GM18870 (cell line): ENCODE measurements at regions not wholly inside any gene's neighbourhood (a gene's known extent, or its start where the extent isn't known, plus 50 kb on each side); places are given as distances from the start of the nearest gene placed in this dataset.
"Not testable (repeated sequence)": the region's sequence is repeated elsewhere in the genome, so short reads cannot be mapped to it uniquely, and the experiment has no call there.

Source experiments
- ATAC-seq: cut with Tn5 transposase; IDR thresholded peaks from one replicate; pipeline ENCODE4 v1.9.1; 2021; ENCODE audit warnings: moderate library complexity; ENCODE audit not compliant: unreplicated experiment

DNA sequence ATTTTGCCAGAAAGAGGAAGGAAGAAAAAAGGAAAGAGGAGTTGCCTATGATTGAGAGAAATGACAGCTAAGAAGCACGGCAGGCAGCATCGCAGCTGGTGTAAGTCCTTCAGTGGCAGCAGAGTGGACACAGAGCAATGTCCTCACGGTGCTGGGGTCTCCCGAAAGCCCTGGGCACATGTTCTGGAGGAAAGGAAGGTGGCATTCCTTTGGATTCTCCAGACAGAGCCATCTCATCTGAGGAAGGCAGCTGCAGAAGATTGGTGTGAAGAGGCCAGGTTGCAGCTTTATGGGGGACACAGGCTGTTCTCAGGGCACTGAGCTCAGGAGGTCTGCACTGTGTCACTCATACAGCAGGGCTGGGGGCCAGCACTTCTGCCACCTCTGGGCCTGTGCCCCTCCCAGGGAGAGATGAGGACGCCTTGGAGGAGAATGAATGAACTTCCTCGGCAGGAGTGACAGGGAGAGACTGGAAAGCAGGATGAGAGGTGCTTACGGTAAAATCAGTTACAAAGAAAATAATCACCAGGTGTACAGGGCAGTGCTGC is 252.0 kb upstream of the MYT1L start:
- no peak for ATAC-seq

DNA sequence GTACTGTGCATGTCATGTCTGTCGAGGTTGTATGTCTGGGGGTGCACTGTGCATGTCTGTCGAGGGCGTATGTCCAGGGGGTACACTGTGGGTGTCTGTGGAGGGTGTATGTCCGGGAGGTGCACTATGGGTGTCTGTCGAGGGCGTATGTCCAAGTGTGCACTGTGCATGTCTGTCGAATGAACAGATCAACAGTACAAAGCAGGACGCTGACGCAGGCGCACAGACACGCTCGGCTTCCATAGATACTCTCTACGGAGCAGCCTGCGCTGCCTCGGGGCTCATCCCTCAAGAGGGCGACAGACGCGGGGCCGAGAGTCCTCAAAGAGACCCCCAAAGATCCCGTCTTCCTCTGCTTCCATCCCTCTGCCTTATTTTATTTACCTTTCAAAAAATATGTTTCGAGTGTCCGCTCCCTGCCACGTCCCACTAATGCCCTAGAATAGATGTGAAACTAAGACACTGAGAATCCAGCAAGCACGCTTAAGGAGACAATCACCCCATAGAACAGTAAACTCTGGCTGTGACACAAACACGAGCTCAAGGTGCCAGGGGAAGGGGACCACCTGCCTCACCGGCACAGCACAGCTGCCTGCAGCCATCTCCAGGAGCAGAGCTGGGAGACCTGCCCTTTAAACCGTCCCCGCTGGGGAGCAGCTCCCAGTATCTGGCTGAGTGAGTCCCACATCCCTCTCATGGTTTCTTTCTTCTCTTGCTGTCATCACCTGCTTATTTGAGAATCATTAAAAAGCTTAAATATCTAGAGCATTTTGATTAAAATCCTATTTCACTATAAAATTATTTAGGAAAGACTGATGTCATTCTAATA is 250.5 kb upstream of the MYT1L start:
- ATAC-seq = no peak

DNA sequence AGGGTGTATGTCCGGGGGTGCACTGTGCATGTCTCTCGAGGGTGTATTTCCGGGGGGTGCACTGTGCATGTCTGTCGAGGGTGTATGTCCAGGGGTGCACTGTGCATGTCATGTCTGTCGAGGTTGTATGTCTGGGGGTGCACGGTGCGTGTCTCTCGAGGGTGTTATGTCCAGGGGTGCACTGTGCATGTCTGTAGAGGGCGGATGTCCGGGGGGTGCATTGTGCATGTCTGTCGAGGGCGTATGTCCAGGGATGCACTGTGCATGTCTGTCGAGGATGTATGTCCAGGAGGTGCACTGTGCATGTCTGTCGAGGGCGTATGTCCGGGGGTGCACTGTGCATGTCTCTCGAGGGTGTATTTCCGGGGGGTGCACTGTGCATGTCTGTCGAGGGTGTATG is 249.8 kb upstream of the MYT1L start:
- ATAC-seq = not testable (repeated sequence)

DNA sequence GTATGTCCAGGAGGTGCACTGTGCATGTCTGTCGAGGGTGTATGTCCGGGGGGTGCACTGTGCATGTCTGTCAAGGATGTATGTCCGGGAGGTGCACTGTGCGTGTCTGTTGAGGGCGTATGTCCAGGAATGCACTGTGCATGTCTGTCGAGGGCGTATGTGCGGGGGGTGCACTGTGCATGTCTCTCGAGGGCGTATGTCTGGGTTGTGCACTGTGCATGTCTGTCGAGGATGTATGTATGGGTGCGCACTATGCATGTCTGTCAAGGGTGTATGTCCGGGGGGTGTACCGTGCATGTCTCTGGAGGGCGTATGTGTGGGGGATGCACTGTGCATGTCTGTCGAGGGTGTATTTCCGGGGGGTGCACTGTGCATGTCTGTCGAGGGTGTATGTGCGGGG is 249.3 kb upstream of the MYT1L start:
- ATAC-seq = no peak

DNA sequence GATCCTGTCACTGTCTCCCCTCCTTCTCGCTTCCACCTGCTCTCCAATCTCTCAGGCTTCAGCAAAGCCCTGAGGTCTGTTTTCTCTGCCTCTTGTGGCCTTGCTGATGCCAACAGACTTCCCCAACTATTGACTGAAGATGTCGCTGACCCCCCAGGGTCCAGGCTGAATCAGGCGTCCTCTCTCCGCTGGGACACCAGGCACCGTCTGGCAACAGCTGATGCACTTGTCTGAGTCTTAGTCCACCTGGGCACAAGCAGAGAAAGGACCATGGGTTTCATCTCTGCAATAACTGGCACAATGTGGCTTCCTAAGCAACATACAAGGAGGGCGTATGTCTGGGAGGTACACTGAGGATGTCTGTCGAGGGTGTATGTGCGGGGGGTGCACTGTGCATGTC is 248.7 kb upstream of the MYT1L start:
- no peak for ATAC-seq

DNA sequence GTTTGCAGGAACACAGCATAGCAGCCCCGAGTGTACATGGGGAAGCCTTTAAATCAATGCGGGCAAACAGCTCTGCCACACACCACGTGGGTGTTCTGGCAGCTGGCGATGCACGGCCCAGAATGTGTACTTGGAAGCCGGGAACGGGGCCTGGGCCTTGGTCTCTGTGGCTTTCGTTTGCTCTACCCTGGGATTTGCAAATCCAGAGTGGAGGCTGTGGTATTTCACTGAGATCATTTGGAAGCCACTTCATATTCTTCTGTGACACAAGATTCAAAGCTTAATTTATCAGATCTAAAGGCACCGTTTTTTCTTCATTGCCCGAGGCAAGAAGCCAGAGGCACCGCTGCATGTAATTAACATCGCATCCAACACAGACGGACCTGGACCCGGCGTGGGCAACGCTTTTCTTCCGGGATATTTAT is 246.3 kb upstream of the MYT1L start:
- ATAC-seq = no peak

DNA sequence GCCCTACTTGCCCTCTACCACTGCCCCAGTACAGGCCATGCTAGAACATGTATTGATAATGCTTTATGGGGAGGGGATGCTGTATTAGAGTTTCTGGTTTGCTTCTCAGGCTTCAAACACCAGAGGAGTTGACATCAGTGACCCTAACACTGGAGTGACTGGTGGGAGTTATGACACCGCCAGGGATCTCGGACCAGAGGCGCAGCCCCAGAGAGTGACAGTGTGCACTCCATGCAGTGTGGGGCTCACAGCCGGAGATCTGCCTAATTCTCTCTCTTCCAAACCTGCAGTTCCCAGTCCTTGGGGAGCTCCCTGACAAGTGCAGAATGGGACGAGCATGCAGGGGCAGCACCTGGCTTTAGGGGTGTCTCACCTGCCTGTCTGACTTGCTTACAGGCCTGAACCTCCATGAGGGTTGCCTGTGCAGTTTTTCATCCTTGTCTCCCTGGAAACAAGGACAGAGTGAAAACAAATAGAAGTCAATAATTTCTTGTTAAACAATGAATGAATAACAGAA is 244.9 kb upstream of the MYT1L start:
- ATAC-seq = no peak

DNA sequence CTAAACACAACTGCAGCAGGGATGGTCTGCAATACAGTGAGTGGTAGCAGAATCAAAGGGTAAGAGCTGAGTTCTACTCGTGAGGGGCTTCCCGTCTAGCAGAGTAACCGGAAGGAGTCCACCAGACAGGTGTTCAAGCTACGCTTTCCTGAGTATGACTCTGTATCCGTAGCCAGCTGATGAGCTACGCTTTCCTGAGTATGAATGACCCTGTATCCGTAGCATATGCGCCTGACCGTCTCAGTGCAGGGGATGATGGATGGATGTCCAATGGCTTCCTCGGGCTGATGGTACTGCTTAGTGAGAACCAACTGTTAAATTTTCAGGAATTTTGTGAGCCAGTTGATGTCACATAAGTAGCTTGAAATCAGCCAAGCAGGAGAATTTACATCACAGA is 244.1 kb upstream of the MYT1L start:
- no peak for ATAC-seq

DNA sequence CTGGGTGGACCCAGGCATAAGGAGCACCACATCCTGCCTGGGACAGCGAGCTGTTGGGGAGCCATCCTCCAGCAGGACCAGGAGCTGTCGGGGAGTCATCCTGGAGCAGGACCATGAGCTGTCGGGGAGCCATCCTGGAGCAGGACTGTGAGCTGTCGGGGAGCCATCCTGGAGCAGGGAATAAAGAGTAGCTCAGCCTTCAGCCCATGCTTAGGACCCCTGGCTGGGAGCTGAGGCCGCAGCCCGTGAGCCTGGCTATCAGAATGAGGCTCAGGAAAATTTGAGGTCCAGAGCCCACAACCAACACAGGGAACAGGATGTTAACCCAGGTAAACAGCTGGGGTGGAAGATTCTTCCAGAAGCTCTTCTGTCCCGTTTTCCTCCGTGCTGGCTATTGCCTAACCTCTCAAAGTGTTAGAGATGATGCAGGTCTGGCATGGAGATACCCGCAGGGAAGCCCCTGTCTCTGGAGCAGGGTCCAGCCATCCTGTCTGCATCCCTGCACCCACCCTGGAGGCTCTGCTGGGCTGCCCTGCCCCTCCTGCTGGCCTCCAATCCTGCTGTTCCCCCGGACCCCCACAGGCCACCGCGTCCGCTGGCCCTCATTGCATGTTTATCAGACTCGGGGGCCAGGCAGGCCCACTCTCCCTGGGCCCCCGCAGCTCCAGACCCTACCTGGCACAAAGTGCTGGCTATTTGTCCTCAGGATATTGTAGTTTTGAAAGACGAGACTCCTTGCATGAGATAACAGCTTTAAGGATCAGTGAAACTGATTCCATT is 243.5 kb upstream of the MYT1L start:
- ATAC-seq = no peak

DNA sequence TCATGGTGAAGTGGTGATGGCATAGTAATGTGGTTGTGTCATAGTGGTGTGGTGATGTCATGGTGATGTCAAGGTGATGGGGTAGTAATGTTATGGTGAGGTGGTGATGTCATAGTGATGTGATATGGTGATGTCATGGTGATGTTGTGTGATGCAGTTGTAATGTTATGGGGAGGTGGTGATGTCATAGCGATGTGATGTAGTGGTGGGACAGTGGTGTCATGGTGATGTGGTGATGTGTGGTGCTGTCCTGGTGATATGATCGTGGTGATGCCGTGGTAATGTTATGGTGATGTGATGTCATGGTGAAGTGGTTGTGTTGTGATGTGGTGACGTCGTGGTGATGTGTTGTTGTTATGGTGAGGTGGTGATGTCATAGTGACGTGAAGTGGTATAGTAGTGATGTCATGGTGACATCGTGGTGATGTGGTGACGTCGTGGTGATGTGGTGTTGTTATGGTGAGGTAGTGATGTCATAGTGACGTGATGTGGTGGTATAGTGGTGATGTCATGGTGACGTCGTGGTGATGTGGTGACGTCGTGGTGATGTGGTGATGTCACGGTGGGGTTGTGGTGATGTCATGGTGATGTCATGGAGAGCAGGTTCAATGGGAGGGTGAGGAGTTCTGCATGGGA is 242.7 kb upstream of the MYT1L start:
- ATAC-seq = no peak

DNA sequence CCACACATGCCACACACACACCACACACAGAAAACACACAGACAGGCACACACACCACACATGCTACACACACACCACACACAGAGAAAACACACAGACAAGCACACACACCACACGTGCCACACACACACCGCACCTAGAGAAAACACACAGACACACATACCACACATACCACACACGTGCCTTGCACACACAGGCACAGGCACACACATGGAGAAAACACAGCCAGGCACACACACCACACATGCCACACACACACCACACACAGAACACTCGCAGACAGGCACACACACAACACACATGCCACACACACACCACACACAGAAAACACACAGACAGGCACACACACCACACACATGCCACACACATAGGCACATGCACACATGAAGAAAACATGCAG is 242.1 kb upstream of the MYT1L start:
- no peak for ATAC-seq

DNA sequence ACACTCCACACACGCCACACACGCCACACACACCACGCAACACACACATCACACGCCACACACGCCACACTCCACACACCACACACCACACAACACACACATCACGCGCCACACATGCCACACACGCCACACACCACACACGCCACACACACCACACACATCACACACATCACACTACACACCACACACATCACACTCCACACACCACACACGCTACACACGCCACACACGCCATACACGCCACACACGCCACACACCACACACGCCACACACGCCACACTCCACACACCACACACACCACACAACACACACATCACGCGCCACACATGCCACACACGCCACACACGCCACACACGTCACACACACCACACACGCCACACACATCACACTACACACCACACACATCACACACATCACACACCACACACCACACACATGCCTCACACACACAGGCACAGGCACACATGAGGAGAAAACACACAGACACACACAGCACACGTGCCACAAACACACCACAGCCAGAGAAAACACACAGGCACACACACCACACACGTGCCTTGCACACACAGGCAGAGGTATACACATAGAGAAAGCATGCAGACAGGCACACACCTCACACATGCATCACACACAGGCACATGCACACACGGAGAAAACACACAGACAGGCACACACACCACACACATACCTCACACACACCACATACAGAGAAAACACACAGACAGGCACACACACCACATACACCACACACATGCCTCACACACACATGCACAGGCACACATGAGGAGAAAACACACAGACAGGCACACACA is 241.5 kb upstream of the MYT1L start:
- ATAC-seq = no peak

DNA sequence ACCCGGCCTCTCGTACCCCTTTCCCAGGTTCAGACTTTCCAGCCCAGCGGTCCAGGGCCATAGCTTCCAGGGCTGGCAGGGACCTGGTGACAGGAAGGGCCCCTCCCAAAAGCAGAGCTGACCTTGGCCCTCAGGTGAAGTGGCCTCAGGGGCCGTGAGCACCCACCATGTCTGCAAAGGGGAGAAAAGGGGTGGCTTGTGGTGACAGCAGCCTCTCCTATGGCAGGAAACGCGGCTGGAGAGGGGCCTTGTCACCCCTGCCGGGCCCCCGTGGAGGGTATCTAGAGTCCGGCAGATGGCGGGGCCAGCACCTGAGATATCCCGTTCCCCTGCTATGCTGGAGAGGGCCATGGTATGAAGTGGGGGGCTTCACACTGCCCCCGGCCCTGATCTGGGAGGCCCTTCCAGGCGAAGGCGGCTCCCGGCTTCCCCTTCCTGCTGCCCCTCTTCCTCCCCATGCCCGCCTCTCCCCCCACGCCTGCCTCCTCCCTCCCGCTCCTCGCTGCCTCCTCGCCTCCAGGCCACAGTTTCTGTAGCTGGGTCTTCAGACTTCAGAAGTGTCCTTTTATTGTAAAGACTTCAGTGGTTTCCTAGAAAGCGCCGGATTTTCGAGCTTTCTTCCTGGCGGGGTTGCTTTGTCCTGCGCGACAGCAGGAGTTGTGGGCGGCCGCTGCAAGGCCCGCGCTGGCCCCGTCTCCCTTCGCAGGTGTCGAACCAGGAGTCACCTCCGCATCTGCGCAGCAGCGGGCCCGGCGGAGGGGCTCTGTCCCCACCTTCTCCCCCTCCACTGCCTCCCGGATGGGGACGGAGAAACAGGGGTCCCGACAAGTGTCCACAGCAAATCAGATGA is 240.5 kb upstream of the MYT1L start:
- no peak for ATAC-seq

DNA sequence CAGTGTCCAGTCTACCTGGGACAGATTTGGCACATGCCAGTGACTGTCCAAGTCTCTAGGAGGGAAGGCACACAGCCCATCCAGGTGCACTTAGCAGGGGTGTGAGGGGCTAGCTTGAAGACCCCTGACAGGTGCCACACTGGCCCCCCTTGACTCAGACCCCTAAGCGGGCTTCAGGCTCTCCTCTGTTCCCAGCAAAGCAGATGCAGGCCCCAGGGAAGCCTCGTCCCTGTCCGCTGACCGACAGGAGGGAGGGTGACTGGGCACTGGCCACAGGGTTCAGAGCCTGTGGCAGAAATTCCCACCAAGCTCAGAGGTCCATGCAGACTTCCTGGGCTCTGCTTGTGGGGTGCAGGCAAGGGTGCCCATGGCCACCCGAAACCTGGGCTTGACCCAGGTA is 239.8 kb upstream of the MYT1L start:
- ATAC-seq = no peak

DNA sequence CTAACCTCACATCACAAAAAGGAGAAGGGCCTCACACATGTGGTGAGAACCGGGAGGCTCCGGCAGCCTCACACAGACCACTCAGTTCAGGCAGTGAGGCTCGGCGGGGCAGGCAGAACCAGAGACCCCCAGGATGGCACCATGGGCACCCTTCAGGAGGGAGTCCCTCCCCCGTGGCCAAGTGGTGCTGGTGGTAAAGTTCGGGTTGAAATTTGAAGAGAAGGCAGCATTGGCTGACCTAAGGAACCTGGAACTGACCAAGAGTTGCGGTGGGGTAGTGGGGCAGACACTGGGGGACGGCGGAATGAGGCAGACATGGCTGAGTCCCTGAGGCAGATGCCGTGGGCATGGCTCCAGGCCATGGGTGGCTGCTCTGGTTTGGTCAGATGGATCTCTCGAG is 239.3 kb upstream of the MYT1L start:
- no peak for ATAC-seq

DNA sequence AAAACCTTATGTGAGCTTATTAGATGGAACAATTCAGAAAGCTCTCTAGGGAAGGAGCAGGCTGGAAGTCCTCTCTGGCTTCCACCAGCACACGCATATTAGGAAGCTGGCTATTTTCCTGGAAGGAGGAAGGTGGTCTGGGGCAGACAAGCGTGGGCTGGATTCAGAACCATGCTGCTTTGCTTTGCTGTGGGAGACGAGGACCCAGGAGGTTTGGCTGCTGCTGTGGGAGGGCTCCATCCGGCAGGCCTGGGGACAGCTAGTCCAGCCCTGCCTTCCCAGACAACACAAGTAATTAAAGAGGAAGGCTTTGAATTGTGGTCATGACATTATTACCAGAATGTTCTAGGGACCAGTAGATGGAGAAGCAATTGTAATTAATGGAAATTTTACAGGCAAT is 238.8 kb upstream of the MYT1L start:
- ATAC-seq = no peak

DNA sequence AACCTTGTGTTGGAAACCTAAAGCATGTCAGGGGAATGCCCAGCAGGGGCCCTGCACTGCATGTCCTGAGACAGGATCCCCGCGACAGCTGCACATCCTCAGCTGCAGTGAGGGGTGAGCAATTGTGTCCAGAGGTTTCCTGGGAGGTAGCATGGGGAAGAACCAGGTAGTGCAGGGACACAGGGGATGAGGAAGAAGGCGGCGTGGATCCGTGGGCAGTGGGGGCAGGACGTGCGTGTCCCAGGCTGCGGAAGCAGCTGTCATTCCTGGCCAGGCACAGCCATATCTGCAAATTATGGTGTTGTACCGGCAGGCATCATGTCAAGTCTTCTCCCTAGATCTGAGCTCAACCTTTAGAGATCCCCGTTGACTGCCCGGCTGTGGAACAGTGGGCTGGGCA is 238.2 kb upstream of the MYT1L start:
- ATAC-seq = no peak

DNA sequence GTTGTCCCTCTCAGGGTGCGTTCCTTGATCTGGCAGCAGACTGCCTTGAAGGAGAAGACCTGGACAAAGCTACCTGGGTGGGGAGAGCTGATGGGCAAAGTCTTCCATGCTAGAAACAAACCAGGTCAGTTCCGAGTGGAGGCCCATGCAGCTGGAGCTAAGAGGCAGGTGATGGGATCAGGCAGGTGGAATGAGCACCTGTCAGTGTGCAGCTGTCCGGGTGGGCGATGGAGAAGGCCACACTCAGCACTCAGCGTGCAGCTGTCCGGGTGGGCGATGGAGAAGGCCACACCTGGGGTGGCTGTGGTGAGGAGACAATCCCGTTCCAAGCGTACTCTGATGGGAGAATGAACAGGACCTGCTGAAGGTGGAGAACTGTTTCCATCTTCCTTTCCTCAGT is 237.3 kb upstream of the MYT1L start:
- ATAC-seq = no peak

DNA sequence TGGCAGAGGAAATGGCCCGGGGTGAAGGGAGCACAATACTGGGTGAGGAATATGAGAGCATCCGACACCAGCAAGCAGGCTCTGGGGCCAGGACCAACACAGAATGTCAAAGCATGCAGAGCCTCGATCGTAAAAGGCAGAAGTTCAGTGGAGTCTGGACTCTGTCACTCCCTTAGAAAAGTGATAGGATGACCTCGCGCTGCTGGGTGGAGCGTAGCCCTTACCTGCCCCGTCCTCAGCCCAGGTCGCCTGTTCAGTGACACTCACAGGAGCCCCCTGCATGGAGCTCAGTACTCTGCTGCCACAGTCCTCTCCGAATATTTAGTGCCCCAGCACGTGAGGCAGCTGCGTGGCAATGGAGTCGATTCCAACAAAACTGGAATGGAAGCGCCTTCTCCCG is 236.7 kb upstream of the MYT1L start:
- no peak for ATAC-seq
